Left lung (tissue), 4 donors: ENCODE measurements at regions not wholly inside any gene's neighbourhood (a gene's known extent, or its start where the extent isn't known, plus 50 kb on each side); places are given as distances from the start of the nearest gene placed in this dataset.

Experiments
- ATAC-seq: fragments of 200-7000 bp; cut with Tn5 transposase; one replicate; pipeline ENCODE4 v1.9.1; 2020; ENCODE audit warnings: moderate library complexity
- DNase-seq, 4 donors: peaks; one replicate each; pipeline ENCODE4 v3.0.0-alpha.2; 2013 to 2020
- H3K27ac ChIP-seq, 2 donors: fragments of 200-600 bp; sonication (generic) in 1 of 2; one replicate each; pipeline versions ENCODE4 v1.5.0 to v1.8.0; 2020 to 2021
- H3K27me3 ChIP-seq, 2 donors: fragments of 200-600 bp; sonication (generic) in 1 of 2; one replicate each; pipeline versions ENCODE4 v1.5.0 to v1.8.0; 2020 to 2021
- H3K36me3 ChIP-seq, 2 donors: fragments of 200-600 bp; sonication (generic) in 1 of 2; one replicate each; pipeline versions ENCODE4 v1.5.0 to v1.8.0; 2020 to 2021
- H3K4me1 ChIP-seq, 2 donors: fragments of 200-600 bp; one replicate each; pipeline ENCODE4 v1.8.0; 2021
- H3K4me3 ChIP-seq, 2 donors: fragments of 200-600 bp; sonication (generic) in 1 of 2; one replicate each; pipeline versions ENCODE4 v1.5.0 to v1.8.0; 2020 to 2021; ENCODE audit warnings: mild to moderate bottlenecking in 1 of 2
- H3K9me3 ChIP-seq, 2 donors: fragments of 200-600 bp; sonication (generic) in 1 of 2; one replicate each; pipeline versions ENCODE4 v1.5.0 to v1.8.0; 2020 to 2021
- CTCF ChIP-seq, 2 donors: fragments of 200-600 bp; sonication (generic) in 1 of 2; IDR thresholded peaks; one replicate each; pipeline versions ENCODE4 v1.5.0 to v1.8.0; 2021; ENCODE audit warnings: antibody characterized with exemption in 2 of 2
- intact Hi-C, 2 donors: fragments of 100-400 bp; cut with DNase I; formaldehyde crosslinking; loops; one replicate each; pipeline versions ENCODE4 v1.11.2 to v1.14.2; 2022
- donor health status: DM: no; HTN: yes; CAD: no.
- donor health status: DM: no; HTN: no; CAD: no.

GRCh38 chr4:151993521-151993920 is 232.7 kb upstream of the GATB start:
- Histone ChIP-seq H3K36me3 (no peaks in the 10 kb centered on the region), H3K27ac (no peak overlapping the region), H3K4me3 (no peak overlapping the region), H3K9me3 (no peaks in the 10 kb centered on the region), H3K4me1 (no peaks in the 10 kb centered on the region), H3K27me3 (no peaks in the 10 kb centered on the region)
- intact Hi-C loops: no loop called here
- DNase-seq (no peak), ATAC-seq (no peak)
- TF ChIP-seq CTCF (IDR thresholded peaks at IDR 0.05): no peak

DNA sequence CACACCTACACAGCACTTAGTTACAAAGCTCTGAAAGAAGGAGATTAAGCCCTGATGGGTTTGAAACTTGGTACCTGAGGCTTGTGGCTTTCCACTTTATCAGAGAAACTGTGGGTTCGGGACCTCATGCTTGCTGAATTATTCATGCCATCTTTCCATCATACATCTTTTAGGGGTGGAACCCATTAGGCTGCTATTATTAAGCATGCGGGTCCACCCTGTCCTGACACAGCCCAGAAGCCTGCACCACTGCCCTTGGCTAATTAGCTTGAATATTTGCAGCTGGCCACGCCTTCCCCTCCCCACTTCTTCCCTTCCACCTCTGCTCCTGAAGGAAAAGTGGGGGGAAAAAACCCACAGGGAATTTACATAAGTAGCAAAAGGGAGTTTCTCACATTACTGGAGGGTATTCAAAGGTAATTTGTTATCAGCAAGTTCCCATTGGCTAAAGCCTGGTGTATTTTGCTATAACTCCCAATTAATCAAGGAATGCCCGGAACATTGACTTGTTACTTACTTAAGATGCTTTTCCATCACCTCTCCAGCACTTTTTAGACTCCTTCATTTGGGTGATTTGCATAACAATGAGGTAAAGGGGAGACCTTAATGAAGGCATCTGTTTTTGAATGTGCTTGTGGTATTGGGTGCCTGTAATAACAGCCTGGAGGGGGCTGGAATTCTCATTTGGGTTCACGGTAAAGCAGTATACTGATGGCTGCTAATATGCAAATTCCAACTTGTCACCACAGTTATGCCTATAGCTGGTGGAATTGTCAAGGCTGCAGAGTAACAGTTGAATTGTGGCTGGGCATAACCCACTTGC is 231.7 kb upstream of the GATB start:
- no peak for ATAC-seq
- intact Hi-C loops: no loop called here
- DNase-seq: no peak
- Histone ChIP-seq H3K27ac (no peak overlapping the region), H3K4me3 (no peak overlapping the region), H3K9me3 (no peaks in the 10 kb centered on the region), H3K27me3 (no peaks in the 10 kb centered on the region), H3K4me1 (no peaks in the 10 kb centered on the region), H3K36me3 (no peaks in the 10 kb centered on the region)
- no peak for TF ChIP-seq CTCF (IDR thresholded peaks at IDR 0.05)

DNA sequence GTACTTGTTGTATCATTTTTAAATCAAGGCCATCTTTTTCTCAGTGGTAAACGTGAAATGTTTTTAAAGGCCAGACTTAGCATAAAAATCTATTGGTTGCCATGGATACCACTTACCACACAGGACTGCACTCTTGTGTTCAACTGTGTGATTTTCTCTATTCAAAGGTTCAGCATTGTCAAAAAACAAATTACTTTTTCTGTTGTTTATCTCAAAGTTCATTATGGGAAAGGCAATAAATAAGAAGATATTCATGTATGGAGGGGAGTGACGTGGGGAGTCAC is 231.0 kb upstream of the GATB start:
- no peak for DNase-seq
- Histone ChIP-seq H3K9me3 (no peaks in the 10 kb centered on the region), H3K4me1 (no peaks in the 10 kb centered on the region), H3K27me3 (no peaks in the 10 kb centered on the region), H3K27ac (no peak overlapping the region), H3K4me3 (no peak overlapping the region), H3K36me3 (no peaks in the 10 kb centered on the region)
- TF ChIP-seq CTCF (IDR thresholded peaks at IDR 0.05): no peak
- intact Hi-C loops: no loop called here
- ATAC-seq: no peak

DNA sequence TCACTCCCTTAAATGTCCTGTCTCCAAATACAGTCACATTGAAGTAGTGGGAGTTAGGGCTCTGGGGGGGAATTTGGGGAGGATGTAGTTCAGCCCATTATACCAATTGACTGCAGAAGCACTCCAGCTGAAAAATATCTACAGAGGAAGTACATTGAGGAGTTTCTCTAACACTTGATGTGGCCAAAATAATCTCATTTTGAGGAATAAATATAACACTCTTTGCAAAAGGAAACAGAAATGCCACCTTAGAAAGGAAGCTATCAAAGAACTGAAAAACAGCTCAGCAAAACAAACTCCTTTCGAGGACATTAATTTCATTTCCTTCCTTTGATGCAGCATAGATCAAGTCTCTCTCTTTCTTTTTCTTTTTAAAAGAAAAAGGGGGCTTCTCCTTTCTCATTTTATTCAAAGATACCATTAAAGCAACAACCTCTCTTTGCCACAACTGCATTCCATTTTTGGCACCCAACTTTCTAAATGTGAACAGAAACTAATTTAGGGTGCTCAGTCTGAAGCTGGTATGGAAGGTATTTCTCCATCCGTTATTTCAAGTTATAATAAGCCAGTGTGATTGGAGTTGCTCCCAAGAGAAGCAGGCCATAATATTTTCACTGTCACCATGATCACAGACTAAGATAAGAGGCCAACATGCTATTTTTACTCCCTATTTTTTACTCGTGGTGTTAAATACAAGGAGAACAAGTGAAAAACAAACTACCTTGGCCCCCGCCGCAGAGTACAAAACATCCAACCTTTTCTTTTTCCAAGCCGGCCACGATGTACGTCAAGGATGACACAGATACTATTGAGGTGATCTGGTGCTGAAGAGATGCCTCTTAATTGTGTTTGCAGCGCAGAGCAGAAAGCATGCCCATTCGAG is 230.4 kb upstream of the GATB start:
- H3K27ac ChIP-seq: no peak overlapping the region
- ATAC-seq: no peak

More for the DNA sequence above, 230.4 kb upstream of the GATB start:
- Histone ChIP-seq H3K27me3 (no peaks in the 10 kb centered on the region), H3K4me3 (no peak overlapping the region), H3K9me3 (no peaks in the 10 kb centered on the region), H3K36me3 (no peaks in the 10 kb centered on the region), H3K4me1 (no peaks in the 10 kb centered on the region)
- DNase-seq: no peak
- no peak for TF ChIP-seq CTCF (IDR thresholded peaks at IDR 0.05)
- intact Hi-C loops: no loop called here
